ENCODE measurements at regions not wholly inside any gene's neighbourhood (a gene's known extent, or its start where the extent isn't known, plus 50 kb on each side); places are given as distances from the start of the nearest gene placed in this dataset.
"Not testable (repeated sequence)": the region's sequence is repeated elsewhere in the genome, so short reads cannot be mapped to it uniquely, and the experiment has no call there.

DNA sequence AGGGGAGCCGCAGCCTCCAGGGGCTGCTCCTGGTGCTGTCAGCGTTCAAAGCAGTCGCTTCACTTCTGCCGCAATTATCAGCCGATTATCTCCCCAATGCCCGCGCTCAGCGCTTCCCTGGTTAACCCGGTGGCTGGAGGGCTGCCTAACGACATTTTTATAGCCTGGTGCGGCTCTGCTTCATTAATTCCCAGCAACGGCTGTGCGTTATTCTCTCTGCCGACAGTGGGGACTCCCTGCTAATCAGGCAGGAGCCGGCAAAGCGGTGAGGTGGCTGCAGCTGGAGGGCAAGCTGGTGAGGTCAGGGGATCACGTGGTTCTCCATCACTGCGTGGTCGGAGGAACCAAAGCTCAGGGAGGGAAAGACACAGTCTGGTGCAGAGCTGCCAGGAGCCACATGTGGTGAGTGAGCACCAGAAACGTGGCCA, 62.9 kb downstream of the GLRX5 start:
- DNase-seq, result peak; percentile 60

DNA sequence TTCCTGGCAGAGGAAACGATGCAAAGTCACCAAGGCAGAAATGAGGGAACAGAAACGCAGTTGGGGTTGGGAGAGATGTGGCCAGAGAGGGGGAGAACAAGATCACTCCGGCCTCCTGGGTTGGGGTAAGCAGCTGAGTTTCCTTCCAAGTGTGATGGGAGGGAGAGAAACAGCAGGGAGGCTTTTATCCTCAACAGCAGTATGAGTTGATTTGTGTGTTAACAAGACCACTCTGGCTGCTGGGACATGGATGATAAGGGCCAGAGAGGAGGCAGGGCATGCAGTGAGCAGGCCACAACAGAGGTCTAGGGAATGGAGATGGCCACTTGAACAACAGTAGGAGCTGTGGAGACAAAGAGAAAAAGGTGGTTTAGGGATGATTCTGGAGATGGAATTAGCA, 66.8 kb downstream of the GLRX5 start:
- DNase-seq, result no peak

DNA sequence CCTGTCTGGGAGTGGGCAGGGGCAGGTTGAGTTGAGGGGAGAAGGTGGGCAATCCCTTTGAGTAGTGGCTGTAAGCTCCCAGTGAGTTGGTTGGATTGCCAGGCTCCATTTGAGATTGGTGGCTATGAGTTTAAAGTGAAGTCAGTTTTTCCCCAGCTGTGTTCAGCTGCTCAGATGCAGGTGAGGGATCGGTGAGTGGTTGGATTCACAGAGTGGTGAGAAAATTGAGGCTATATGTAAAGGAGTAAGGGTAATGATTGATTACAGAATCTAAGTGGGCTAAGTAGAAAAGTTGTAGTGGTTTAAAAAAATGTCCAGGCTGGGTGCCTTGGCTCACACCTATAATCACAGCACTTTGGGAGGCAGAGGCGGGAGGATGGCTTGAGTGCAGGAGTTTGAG, 68.6 kb downstream of the GLRX5 start:
- DNase-seq, result no peak

DNA sequence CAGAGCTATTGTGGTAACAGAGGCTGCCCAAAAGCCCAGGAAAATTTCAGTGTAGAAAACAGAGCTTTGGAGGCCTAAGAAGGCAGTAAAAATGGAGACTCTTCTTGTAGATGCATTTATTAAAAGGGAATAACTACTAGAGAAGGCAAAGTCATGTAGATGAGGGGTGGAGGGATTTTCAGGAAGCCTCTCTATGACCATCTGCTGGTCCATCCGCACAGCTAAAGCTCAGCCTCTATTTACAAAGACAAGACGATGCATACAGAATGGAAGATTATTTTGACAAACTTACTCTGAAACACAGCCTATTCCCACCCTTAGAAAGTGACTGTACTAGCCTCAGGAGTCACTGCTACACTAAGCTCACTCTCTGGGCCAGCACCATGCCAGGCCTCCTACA, 71.4 kb downstream of the GLRX5 start:
- no peak for DNase-seq

DNA sequence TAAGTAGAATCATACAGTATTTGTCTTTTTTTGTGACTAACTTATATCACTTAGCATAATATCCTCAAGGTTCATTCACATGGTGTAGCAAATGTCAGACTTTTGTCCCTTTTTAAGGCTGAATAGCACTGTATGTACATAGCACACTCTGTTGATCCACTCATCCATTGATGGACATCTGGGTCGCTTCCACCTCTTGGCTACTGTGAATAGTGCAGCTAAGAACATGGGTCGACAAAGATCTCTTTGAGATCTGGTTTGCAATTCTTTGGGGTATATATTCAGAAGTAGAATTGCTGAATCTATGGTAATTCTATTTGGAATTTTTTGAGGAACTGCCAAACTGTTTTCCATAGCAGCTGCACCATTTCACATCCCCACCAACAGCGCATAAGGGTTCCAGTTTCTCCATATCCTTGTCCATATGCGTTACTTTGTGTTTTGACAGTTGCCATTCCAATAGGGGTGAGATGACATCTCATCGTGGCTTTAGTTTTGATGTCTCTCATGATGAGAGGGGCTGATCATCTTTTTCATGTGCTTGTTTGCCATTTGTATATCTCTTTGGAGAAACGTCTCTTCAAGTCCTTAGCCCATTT, 73.9 kb downstream of the GLRX5 start:
- DNase-seq, result no peak

DNA sequence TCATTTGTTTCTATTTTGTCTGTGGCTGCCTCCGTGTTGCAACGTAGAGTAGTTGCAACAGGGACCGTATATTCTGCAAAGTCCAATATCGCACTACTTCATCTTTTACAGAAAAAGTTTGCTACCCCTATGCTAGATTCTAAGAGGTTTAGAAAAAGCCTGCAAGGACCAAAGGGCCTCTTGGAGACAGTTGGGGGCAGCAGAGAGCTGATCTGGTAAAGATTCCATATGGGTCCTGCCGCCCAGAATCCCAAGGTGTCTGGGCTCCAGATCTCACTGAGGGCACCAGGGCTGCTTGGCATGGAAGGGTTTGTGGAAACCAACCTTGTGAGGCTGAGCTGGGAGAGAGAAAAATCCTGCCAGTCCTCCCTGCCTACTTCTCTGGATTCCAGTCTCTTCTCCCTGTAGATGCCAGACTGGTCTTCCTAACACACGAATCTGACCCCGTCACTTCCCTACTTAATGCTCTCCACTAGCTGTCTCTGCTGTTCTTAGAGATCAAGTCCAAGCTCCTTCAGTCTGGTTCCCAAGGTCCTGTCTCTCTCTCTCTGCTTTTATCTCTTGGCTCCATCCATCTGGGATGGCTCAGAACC, 74.6 kb downstream of the GLRX5 start:
- DNase-seq, result peak; percentile 63

DNA sequence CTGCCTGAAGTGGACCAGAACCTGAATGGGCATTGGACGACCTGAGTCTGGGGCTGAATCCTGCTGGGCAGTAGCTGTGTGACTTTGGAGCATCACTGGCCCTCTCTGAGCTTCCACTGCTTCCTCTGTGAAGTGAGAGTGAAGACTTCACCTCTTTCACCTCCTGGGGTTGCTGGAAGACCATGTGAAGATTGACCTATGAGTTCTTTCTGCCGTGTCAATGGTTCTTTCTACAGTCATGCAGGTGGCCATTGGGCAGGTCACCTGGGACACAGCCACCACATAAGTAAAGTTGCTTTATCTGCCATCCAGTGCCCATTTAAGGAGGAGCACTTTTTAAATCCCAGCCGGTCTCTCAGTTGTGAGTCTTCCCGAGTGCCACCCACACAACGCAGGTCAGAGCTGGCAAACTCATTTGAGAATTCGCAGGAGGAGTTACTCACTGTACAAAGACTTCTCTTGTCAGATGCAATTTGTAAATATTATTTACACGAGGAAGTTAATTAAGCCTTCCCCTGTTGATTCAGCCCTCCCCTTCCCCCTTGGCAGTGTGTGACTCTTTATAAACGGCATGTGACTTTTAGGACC, 74.8 kb upstream of the TCL1B start:
- peak; percentile 10 for DNase-seq

DNA sequence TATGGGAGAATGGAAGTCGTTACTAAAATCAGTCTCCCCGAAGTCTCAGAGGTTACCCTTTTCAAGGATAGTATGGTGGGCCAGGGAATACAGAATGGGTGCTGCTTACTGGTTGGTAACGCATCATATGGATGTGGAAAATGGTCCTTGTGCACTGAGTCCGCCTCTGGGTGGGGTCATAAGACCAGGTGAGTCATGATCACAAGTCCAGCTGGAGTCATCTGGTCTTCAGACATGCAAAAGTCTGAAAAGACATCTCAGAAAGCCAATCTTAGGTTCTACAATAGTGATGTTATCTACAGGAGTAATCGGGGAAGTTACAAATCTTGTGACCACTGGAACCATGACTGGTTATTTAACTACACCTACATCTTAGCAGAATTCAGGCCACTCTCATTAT, 71.9 kb upstream of the TCL1B start:
- DNase-seq, result no peak

DNA sequence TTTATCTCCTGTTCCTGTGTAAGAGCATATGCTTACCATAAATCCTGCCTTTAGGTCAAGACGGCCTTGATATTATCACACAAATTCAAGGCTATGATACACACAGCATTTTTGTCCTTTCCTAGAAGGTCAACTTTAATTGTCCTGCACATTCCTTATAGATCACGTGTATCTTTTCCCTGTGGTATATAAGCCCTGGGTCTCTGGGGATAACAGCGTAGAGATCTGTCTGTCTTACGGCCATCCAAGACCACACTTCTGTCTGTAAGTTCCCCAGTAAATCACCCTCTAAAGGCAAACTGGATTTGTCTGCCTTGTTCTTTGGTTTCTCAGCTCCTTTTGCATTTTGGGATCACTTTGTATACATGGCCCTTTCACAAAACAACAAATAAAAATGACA, 69.5 kb upstream of the TCL1B start:
- no peak for DNase-seq

DNA sequence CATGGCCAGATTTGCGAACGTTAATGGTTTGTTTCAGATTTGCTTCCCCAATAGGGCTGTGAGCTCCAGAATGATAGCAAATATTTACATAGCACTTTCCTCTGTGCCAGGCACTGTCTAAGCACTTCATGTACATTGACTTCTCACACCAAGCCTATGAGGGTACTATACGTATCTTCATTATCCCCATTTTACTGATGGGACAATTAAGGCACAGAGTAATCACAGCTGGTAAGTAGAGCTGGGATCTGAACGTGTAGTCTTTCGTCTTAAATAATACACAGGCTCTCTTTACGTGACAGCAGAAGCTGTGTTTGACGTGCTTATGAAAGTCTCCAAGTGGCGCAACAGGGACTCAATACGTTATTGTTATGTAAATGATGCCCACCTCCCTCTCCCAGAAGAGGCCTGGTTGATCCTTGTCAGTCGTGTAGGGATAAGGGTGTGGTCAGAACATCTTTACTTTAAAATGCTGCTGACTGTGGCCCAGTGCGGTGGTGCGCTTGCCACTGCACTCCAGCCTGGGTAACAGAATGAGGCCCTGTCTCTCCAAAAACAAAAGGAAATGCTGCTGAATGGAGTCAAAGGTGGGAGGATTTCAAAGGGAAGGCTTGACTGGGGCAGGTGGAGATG, 66.3 kb upstream of the TCL1B start:
- peak; percentile 24 for DNase-seq

DNA sequence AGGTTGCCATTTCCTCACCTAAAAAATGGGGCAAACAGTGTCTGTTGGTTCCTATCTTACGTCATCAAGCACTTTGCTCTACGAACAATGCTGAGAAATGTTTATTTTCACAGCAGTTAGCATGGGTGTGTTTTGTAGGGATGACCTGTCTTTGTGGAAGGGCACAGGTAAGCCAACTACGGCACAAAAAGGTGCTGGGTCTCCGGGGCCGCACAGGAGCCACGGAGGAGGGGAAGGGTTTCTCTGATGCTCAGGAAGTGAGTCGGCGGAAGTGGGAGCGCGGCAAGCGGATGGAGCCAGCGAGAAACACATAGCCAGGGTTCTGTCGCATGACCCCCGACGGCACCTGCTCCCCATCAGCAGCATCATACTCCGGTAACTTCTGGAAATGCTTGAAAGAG, 65.6 kb upstream of the TCL1B start:
- DNase-seq, result peak; percentile 49

DNA sequence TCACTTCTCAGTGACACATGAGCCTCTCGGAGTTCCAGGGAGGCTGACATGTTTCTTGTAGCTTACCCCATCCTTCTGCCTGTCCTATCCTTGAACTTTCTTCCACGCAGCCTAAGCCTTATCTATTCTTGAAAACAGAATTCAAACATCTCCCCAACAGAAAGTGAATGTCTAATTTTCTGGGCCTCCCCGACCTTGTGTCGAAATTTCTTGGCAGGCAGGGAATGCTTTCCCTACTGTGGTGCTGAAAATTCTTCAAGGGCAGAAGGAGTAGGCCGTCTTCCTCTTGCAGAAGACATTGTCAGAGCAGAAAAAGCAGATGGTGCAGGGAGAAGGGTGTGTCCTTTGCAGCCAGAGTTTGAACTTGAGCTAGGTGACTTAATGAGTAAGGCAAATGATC, 63.0 kb upstream of the TCL1B start:
- no peak for DNase-seq

DNA sequence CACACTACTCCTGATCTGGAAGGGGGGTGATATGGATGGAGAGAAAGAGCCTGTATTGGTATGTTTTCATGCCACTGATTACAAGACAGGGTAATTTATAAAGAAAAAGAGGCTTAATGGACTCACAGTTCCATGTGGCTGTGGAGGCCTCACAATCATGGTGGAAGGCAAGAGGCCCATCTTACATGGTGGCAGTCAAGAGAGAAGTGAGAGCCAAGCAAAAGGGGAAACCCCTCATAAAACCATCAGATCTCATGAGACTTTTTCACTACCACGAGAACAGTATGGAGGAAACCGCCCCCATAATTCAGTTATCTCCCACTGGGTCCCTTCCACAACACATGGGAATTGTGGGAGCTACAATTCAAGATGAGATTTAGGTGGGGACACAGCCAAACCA, 60.5 kb upstream of the TCL1B start:
- not testable (repeated sequence) for DNase-seq

DNA sequence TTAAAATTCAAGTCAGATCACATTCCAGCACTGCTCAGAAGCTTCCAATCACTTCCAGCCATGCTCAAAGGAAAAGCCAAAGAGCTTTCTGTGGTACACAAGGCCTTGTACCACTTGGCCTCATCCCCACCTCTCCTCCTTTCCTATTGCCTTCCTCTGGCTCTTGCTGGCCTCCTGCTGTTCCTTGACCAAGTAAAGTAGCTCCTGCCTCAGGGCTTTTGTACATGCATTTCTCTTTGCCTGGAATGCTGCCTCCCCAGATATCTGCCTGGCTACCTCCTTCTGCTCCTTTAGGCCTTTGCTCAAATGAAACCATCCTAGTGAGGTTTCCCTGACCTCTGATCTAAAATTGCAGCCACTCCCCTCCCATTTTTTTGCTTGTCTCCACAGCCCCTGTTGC, 51.2 kb upstream of the TCL1B start:
- no peak for DNase-seq

Measured in NCI-H1436 (cell line).